Vagina (tissue), 2 donors: ENCODE measurements at regions not wholly inside any gene's neighbourhood (a gene's known extent, or its start where the extent isn't known, plus 50 kb on each side); places are given as distances from the start of the nearest gene placed in this dataset.

Source experiments
- CTCF ChIP-seq, 3 experiments: fragments of 450-650 bp in 2 of 3; fragments of 200-600 bp in 1 of 3; sonication (generic) in 1 of 3; IDR thresholded peaks; one replicate each; pipeline ENCODE4 v1.5.1; 2017 to 2019; ENCODE audit warnings: antibody characterized with exemption in 3 of 3, mild to moderate bottlenecking in 2 of 3, moderate library complexity in 2 of 3
- POLR2AphosphoS5 ChIP-seq, 2 donors: sonication (generic); formaldehyde crosslinking; IDR thresholded peaks; one replicate each; pipeline ENCODE4 v1.9.0; 2017; ENCODE audit warnings: antibody characterized with exemption in 2 of 2, mild to moderate bottlenecking in 2 of 2, low read depth in 1 of 2; ENCODE audit not compliant: insufficient read depth in 1 of 2

DNA sequence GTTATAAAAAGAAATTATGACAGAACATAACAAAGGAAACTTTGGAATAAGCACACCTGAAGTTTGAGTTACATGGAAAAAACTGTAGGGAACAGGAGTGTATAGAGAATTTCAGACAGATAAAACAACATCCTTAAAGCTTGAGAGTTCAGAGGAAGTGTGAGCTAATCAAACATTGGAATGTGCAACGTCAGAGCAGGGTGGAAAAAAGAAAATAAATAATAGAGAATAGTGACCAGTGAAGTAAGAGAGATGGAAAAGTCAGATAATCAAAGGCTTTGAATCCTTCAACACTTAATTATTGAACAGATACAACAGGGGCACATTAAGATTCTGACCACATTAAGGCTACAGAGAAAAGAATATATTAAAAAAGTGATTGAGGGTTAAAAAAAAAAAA, 128.5 kb upstream of the CDH10 start:
- TF ChIP-seq CTCF (IDR thresholded peaks at IDR 0.05) (no peak), POLR2AphosphoS5 (IDR thresholded peaks at IDR 0.05; ENCODE audit: insufficient read depth in 1 of 2, low read depth in 1 of 2) (no peak)
